Left ventricle myocardium inferior (tissue), 1 donor: ENCODE measurements at regions not wholly inside any gene's neighbourhood (a gene's known extent, or its start where the extent isn't known, plus 50 kb on each side); places are given as distances from the start of the nearest gene placed in this dataset.
"Not testable (repeated sequence)": the region's sequence is repeated elsewhere in the genome, so short reads cannot be mapped to it uniquely, and the experiment has no call there.

Experiments
- DNase-seq: peaks from one replicate; pipeline ENCODE4 v3.0.0-alpha.2; 2020
- H3K27ac ChIP-seq: fragments of 200-600 bp; replicated peaks from 2 replicates; pipeline ENCODE4 v1.8.0; 2021
- H3K27me3 ChIP-seq: fragments of 200-600 bp; 2 replicates; pipeline ENCODE4 v1.8.0; 2021; ENCODE audit warnings: low read depth
- H3K36me3 ChIP-seq: fragments of 200-600 bp; 2 replicates; pipeline ENCODE4 v1.8.0; 2021
- H3K4me1 ChIP-seq: fragments of 200-600 bp; 2 replicates; pipeline ENCODE4 v1.8.0; 2021
- H3K4me3 ChIP-seq: fragments of 200-600 bp; 2 replicates; pipeline ENCODE4 v1.8.0; 2021; ENCODE audit warnings: mild to moderate bottlenecking, moderate library complexity
- H3K9me3 ChIP-seq: fragments of 200-600 bp; replicated peaks from 2 replicates; pipeline ENCODE4 v1.8.0; 2021
- intact Hi-C: fragments of 100-400 bp; cut with micrococcal nuclease; formaldehyde crosslinking; loops from one replicate; pipeline ENCODE4 v1.11.0; 2022
- TF ChIP-seq, protein P1 (sequence below): fragments of 200-600 bp; IDR thresholded peaks from 2 replicates; pipeline ENCODE4 v1.8.0; 2021; ENCODE audit warnings: antibody characterized with exemption, mild to moderate bottlenecking, borderline replicate concordance
- donor health status: DM: no; HTN: yes; CAD: no; lungs with severe emphysema.

DNA sequence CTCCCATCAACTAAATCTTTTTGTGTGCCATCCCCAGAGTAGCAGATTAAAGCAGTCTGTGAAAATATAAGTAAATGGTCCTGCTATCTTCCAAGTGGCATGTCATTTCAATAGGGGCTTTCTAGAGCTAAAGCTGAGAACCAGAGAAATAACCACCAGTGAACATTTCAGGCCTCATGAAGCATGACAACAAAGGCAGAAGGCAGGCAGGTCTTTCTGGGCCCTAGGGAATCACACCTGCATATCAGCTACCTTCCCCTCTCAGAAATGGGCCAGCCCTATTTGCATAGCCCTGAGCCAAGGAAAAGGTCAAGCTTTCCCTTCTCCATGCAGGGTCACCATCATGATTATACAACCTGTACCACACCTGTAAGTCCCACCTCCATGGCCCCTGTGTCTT lies 205.3 kb downstream of the DEPDC1B start:
- DNase-seq = no peak
- Histone ChIP-seq H3K9me3 (peaks cover 6% of the 10 kb centered on the region), H3K4me3 (no peak overlapping the region), H3K36me3 (no peaks in the 10 kb centered on the region), H3K27ac (no peak overlapping the region), H3K27me3 (no peaks in the 10 kb centered on the region), H3K4me1 (no peaks in the 10 kb centered on the region)
- TF ChIP-seq, protein P1, sequence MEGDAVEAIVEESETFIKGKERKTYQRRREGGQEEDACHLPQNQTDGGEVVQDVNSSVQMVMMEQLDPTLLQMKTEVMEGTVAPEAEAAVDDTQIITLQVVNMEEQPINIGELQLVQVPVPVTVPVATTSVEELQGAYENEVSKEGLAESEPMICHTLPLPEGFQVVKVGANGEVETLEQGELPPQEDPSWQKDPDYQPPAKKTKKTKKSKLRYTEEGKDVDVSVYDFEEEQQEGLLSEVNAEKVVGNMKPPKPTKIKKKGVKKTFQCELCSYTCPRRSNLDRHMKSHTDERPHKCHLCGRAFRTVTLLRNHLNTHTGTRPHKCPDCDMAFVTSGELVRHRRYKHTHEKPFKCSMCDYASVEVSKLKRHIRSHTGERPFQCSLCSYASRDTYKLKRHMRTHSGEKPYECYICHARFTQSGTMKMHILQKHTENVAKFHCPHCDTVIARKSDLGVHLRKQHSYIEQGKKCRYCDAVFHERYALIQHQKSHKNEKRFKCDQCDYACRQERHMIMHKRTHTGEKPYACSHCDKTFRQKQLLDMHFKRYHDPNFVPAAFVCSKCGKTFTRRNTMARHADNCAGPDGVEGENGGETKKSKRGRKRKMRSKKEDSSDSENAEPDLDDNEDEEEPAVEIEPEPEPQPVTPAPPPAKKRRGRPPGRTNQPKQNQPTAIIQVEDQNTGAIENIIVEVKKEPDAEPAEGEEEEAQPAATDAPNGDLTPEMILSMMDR = no peak
- intact Hi-C loops = no loop called here

DNA sequence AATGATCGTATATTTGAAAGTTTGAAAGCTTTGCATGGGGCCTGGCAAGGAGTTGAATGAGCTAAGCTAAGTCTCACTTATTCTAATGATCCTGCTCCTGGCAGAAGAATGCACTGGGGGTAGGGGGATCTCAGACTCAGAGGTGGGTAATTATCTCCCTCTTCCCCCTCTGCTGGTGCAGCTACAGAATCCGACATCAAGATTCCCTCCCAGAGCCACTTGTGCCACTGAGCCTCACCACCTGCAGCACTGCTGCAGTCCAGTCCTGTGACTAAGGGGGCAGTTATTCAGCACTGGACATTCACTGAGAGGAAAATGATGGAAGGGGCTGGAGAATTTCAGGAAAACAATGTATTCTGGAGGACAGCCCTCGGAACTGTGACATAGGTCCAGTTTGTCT lies 205.8 kb downstream of the DEPDC1B start:
- TF ChIP-seq, protein P1 = no peak
- intact Hi-C loops = no loop called here
- Histone ChIP-seq H3K9me3 (peaks cover 6% of the 10 kb centered on the region), H3K27ac (no peak overlapping the region), H3K36me3 (no peaks in the 10 kb centered on the region), H3K4me1 (no peaks in the 10 kb centered on the region), H3K27me3 (no peaks in the 10 kb centered on the region), H3K4me3 (no peak overlapping the region)
- no peak for DNase-seq

DNA sequence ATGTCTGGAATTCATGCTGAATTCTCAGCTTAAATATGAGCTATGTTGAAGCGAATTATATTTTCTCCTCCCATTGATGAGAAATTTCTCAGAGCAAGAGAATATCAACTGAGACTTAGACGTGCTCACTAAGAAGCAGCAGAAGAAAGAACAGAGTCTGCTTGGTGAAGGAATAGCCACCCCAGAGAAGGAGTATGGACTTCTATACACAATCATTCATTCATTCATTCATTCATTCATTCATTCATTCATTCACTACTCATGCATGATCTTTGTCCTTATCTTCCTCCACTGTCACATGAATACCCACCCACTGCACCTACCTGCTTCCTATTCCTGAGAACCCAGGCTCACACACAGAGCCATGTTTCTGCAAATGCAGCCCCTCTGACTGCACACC lies 206.6 kb downstream of the DEPDC1B start:
- no peak overlapping the region for H3K4me3 ChIP-seq
- TF ChIP-seq, protein P1 = no peak
- H3K9me3 ChIP-seq = peaks cover 6% of the 10 kb centered on the region
- intact Hi-C loops = no loop called here
- no peaks in the 10 kb centered on the region for H3K27me3 ChIP-seq
- H3K4me1 ChIP-seq = no peaks in the 10 kb centered on the region
- H3K27ac ChIP-seq = no peak overlapping the region
- no peak for DNase-seq
- no peaks in the 10 kb centered on the region for H3K36me3 ChIP-seq

DNA sequence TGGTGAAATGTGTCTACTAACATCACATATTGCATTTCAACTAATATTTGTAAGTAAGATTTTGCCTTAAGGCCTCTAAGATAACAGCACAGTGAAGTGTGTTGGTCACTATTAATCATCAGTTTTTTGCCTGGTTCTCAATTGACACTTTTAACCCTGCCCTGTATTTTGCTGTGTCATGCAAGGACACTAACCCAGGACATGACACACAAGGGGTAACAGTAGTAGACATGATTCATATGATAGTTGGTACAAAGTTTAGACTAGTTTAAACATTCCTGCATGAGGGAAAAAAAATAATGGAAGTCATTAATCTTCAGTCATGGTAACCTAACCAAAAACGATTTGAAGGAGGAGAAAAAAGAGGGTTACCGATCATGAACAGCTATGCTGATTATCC lies 207.0 kb downstream of the DEPDC1B start:
- no peaks in the 10 kb centered on the region for H3K36me3 ChIP-seq
- H3K9me3 ChIP-seq = peaks cover 6% of the 10 kb centered on the region
- DNase-seq = no peak
- no peaks in the 10 kb centered on the region for H3K27me3 ChIP-seq
- H3K4me3 ChIP-seq = no peak overlapping the region
- no peaks in the 10 kb centered on the region for H3K4me1 ChIP-seq
- intact Hi-C loops = no loop called here
- H3K27ac ChIP-seq = no peak overlapping the region
- TF ChIP-seq, protein P1 = no peak

DNA sequence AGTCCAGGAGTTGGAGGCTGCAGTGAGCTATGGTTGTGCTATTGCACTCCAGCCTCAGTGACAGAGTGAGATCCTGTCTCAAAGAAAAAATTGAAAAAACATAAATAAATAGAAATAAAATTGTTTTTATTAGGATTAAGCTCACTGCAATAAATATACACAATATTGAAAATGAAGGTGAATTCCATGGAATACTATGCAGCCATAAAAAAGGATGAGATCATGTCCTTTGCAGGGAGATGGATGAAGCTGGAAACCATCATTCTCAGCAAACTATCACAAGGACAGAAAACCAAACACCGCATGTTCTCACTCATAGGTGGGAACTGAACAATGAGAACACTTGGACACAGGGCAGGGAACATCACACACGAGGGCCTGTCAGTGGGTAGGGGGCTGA lies 207.6 kb downstream of the DEPDC1B start:
- H3K36me3 ChIP-seq, H3K9me3 ChIP-seq, H3K27ac ChIP-seq, H3K4me3 ChIP-seq, H3K27me3 ChIP-seq, H3K4me1 ChIP-seq, intact Hi-C loops, DNase-seq: not testable (repeated sequence)

DNA sequence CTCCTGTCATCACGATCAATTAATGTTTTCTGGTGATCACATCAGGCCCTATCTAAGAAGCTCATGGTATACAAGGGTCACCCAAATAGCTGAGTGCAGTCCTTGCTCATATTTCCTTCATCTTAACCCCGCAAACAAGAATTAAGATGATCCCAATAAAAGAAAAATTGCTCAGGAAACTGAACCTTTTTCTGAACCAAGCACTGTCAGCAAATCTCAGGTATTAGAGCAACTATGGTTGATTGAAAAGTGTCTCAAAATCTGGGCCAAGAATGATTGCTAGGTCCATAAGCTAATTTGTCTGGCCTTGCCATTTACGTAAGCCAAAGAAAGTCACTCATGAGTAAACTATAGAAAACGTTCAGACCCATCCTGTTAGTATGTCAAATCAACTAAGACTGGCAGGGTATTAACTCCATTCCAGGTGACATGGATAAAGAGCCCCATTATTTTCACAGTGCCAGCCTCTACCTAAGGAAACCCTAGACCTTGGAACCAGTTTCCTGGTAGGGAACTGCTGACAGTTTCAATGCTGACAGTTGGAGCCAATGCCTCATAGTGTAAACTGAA lies 209.3 kb downstream of the DEPDC1B start:
- no peak overlapping the region for H3K4me3 ChIP-seq

More for the DNA sequence above, 209.3 kb downstream of the DEPDC1B start:
- no peak overlapping the region for H3K27ac ChIP-seq
- H3K36me3 ChIP-seq = no peaks in the 10 kb centered on the region
- H3K9me3 ChIP-seq = peaks cover 6% of the 10 kb centered on the region
- H3K27me3 ChIP-seq = no peaks in the 10 kb centered on the region
- TF ChIP-seq, protein P1 = no peak
- no peak for DNase-seq
- intact Hi-C loops = no loop called here
- H3K4me1 ChIP-seq = no peaks in the 10 kb centered on the region
